AG04450 (cell line): ENCODE measurements at regions not wholly inside any gene's neighbourhood (a gene's known extent, or its start where the extent isn't known, plus 50 kb on each side); places are given as distances from the start of the nearest gene placed in this dataset.

Source experiments
- CTCF ChIA-PET: fragments of 300-600, 350-600 bp; formaldehyde crosslinking; extraction: SDS; loops from one replicate; lab custom pipeline; 2022; ENCODE audit warnings: antibody characterized with exemption, inconsistent platforms; lab: Charles Lee
- POLR2A ChIA-PET: fragments of 350-600 bp; formaldehyde crosslinking; extraction: SDS; loops from one replicate; lab custom pipeline; 2021; ENCODE audit warnings: antibody characterized with exemption, inconsistent platforms; lab: Yijun Ruan, JAX
- DNase-seq: peaks from one replicate; pipeline ENCODE4 v3.0.0-alpha.2; 2011; ENCODE audit warnings: low read depth, low spot score
- H3K27ac ChIP-seq: one replicate; pipeline ENCODE4 v1.5.1; 2012; ENCODE audit warnings: low read depth, low read length, control low read depth
- H3K27me3 ChIP-seq: one replicate; pipeline ENCODE4 v1.6.0; 2012; ENCODE audit warnings: low read length; ENCODE audit not compliant: control insufficient read depth, insufficient read depth
- H3K4me3 ChIP-seq: 2 replicates; pipeline ENCODE4 v1.5.1; 2011; ENCODE audit warnings: mild to moderate bottlenecking, low read depth, low read length, control low read depth
- H3K9me3 ChIP-seq: 2 replicates; pipeline ENCODE4 v1.5.1; 2012; ENCODE audit warnings: low read length; ENCODE audit not compliant: control insufficient read depth, insufficient read depth
- TF ChIP-seq, protein P1 (sequence below): IDR thresholded peaks from 2 replicates; pipeline ENCODE4 v1.5.1; 2011; ENCODE audit warnings: low read depth, low read length, control low read depth, inconsistent platforms

DNA sequence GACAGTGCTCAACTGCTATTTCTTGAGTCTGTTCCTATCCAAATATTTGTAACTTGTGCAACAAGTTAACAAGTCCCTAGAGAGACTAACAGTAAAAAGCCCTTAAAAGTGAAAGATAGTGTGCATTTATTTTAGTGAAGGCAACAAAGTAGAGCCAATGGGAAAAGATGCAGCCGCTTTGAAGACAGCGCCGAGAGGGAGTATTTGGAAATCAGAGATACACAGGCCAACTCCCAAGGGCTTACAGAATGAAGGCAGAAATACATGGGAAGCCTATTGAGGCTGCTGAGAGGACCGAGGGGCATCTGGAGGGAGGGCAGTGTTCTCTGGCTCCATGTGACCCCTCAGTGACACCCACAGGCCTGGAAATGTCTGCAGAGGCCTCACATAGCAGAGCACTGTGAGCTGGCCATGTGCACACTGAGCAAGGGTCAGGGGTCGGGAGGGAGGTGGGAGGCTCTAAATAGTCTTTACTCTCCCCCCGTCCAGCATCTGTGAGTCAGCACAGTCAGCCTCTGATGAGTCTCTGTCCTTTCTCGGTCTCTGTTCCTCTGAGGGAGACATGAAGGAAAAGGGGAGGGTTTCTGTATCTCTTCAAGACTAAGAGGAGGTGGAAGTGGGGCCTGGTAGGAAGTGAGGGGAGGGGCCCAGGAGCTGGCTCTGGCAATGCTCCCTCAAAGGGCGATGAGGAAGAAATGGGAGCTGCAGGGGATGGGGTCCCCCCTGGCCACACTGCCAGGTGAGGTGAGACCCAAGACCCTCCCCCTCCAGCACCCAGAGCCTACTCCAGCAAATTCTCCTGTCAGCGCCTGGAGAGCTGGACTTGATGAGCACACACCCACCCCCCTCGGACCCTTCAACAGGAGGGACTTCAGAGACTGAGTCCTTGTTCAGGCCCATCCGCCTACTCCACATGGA lies 133.6 kb downstream of the SP3 start:
- Histone ChIP-seq H3K27me3 (peaks cover 4% of the 10 kb centered on the region), H3K4me3 (no peak overlapping the region), H3K9me3 (no peaks in the 10 kb centered on the region), H3K27ac (peak overlapping the region; percentile 21)
- DNase-seq = no peak
- ChIA-PET CTCF (interaction anchor here (0.6 kb wide), 1 partner anchor 282 kb away, joined by 4 read pairs; no protein-coding TSS in a partner anchor), POLR2A (no interaction called here)
- TF ChIP-seq, protein P1, sequence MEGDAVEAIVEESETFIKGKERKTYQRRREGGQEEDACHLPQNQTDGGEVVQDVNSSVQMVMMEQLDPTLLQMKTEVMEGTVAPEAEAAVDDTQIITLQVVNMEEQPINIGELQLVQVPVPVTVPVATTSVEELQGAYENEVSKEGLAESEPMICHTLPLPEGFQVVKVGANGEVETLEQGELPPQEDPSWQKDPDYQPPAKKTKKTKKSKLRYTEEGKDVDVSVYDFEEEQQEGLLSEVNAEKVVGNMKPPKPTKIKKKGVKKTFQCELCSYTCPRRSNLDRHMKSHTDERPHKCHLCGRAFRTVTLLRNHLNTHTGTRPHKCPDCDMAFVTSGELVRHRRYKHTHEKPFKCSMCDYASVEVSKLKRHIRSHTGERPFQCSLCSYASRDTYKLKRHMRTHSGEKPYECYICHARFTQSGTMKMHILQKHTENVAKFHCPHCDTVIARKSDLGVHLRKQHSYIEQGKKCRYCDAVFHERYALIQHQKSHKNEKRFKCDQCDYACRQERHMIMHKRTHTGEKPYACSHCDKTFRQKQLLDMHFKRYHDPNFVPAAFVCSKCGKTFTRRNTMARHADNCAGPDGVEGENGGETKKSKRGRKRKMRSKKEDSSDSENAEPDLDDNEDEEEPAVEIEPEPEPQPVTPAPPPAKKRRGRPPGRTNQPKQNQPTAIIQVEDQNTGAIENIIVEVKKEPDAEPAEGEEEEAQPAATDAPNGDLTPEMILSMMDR = no peak

DNA sequence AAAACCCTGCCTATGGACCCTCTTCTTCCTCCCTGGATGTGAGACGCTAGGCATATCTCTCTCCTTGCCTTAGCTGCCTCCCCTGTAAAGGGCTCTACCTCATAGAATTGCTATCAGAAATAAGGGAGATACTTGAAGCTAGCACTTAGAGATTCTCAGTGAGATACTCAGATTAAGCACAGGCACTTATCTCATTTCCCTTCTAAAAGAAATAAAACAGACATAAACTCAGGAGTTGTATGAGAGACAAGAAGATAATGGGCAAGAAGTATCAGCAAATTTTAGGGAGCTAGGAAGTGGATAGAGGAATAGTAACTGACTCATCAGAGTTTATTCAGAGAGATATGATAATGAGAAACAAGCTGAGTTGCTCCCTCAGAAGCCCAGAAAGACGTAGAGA lies 131.0 kb downstream of the SP3 start:
- no peak overlapping the region for H3K4me3 ChIP-seq
- no peak overlapping the region for H3K27ac ChIP-seq
- POLR2A ChIA-PET = no interaction called here
- no peaks in the 10 kb centered on the region for H3K27me3 ChIP-seq
- H3K9me3 ChIP-seq = no peaks in the 10 kb centered on the region
- TF ChIP-seq, protein P1 = no peak
- CTCF ChIA-PET = no interaction called here
- DNase-seq = no peak

DNA sequence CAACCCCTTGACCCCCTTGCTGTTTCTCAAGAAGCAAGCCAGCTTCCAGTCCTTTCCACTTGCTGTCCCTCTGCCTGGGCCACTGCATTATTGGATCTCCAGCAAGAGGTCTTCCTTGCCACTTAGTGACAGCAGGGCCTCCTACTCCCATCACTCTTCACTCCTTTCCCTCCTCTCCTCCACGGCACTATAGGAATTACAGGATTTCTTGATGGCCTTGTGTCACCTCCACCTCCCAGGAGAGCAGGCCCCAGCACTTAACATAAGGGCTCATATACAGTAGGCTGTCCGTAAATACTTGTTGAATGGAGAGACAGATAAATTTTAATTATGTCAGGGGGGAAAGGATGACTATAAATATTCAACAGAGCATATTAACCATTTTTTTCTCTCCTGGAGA lies 129.4 kb downstream of the SP3 start:
- DNase-seq = no peak
- Histone ChIP-seq H3K27ac (no peak overlapping the region), H3K4me3 (no peak overlapping the region), H3K9me3 (no peaks in the 10 kb centered on the region), H3K27me3 (peaks cover 4% of the 10 kb centered on the region)
- TF ChIP-seq, protein P1 = no peak
- ChIA-PET CTCF (no interaction called here), POLR2A (no interaction called here)

DNA sequence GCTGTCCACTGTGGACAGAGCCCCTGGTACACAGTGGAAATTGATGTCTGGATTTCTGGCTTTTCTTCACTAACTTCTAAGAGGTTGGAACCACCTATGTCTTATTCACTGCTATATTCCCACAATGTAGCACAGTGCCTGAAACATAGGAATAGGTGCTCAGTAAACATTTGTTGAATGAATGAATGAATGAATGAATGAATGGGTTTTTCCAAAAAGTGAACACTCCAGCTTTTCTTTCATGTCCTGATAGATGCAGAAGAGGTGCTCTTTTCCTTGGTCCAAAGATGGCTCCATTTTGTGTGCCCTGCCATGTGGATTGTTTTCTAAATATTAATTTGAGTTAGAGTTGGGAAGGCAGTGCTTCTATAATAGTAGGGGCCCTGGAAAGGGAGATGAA lies 124.1 kb downstream of the SP3 start:
- TF ChIP-seq, protein P1 = no peak
- Histone ChIP-seq H3K27ac (no peak overlapping the region), H3K9me3 (no peaks in the 10 kb centered on the region), H3K27me3 (peaks cover 13% of the 10 kb centered on the region), H3K4me3 (no peak overlapping the region)
- ChIA-PET CTCF (no interaction called here), POLR2A (no interaction called here)
- no peak for DNase-seq

DNA sequence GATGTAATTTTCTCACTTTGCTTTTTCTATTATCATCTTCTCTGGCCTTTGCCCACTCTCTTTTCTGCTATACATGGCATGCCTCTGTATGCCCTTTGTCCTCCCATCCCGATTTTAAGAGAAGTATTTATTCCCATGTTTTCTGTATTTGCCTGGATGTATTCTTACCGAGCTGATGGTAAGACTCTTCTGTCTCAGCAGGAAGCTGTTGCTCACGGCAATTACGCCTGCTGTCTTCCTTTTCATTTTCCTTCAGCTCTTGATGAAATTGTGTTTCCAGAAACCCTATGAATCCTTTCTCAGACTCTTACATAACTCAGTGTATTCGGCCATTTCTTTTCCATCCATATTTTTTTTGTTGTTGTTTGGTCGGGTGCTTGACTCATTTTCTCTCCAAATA lies 121.6 kb downstream of the SP3 start:
- Histone ChIP-seq H3K27me3 (peaks cover 13% of the 10 kb centered on the region), H3K27ac (no peak overlapping the region), H3K9me3 (no peaks in the 10 kb centered on the region), H3K4me3 (no peak overlapping the region)
- POLR2A ChIA-PET = no interaction called here
- CTCF ChIA-PET = no interaction called here
- DNase-seq = no peak
- TF ChIP-seq, protein P1 = no peak
